A172 (cell line): ENCODE measurements at regions not wholly inside any gene's neighbourhood (a gene's known extent, or its start where the extent isn't known, plus 50 kb on each side); places are given as distances from the start of the nearest gene placed in this dataset.

ENCODE experiments used
- DNase-seq: peaks from one replicate; pipeline ENCODE4 v3.0.0-alpha.2; 2015; ENCODE audit warnings: low spot score

DNA sequence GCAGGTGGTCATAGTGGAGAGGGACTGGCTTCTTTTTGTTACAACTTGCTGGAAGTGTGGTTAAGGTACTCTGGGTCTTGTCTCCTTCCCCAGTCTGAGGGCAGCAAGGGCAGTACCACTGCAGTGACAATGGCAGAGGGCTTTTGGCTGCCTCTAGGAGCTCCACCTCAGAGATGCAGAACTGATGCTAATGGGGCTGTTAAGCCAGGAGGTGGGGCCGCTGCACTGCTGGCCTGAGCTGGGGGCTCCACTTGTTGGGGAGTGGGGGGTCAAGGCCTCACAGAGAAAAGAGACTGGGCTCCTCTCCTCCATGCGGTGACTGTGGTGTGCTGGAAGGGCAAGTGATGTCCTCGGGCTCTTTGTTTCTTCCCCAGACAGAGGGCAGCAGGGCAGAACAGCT, 135.7 kb downstream of the DSEL start:
- no peak for DNase-seq

DNA sequence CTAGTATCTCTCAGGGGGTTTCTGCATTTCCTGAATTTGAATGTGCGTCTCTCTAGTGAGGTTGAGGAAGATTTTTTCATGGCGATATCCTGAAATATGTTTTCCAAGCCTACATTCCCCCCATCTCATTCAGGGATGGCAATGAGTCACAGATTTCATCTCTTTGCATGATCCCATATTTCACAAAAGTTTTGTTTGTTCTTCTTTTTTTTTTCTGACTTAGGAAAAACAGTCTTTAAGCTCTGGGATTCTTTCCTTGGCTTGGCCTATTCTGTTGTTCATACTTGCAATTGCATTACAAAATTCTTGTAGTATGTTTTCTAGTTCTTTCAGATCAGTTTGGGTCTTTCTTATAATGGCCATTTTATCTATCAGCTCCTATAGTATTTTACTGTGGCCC, 136.5 kb downstream of the DSEL start:
- DNase-seq: no peak

DNA sequence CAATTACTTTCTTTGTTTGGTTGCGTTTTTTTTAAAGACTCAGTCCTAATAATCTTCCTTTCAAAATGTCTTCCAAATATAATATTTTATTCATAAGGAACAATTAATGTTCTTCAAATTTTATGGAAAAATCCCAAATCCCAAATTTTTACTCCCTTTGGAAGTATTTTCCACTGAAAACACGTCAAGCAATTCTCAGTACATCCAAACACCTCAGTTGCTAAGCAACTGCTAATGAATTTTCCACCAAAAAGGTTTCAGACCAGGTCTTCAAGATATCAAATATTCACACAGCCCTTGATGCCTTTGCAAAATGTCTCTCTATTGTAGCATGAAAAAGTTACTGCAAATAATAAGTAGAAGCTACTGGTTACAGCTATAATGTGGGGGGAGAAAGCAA, 140.1 kb downstream of the DSEL start:
- no peak for DNase-seq

DNA sequence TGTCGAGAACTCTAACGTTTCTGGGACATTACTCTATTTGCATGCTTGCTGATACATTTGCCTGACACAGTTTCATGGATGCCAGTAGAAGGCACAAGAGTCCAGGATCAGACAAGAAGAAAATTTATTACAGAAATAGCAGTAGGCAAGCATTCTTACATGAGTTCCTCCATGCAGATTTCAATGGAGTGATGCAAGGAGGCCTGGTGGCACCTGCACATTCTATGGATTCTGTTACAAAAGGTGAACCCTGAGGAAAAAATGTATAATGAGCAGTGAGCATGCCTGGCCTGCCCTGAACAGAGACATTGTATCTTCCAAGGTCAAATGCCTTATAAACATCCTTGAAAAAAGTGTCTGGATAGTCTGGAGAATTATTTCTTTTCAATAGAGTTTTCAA, 142.9 kb downstream of the DSEL start:
- no peak for DNase-seq

DNA sequence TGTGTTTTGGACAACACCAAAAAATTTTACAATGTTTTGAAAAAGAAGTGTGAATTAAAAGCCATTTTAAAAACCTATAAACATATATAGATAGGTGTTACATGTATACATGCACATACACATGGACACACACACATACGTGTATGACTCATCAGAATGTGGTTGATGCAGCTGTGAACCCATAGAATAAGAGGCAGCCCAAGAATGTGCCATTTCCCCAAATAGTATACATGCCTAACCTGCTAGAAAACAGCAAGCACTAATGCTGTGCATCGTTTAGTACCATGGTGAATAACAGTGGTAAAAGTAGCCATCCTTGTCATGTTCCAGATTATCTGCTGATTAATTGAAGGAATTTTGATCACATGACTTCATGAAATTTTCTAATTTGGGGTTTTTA, 149.0 kb downstream of the DSEL start:
- no peak for DNase-seq

DNA sequence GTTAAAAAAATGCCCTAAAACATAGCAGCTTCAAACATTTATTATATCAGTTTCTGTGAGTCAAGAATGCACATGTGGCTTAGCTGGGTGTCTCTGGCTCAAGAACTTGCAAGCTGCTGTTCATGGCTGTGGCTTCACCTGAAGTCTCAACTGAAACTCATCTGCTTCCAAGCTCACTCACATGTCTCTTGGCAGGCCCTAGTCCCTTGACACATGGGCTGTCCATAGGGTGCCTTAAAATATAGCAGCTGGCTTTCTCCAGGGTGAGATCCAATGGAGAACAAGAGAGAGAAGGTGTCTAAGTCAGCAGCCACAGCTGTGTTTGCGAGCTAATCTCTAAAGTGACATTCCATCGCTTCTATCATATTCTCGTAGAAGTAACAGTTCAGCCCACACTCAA, 152.8 kb downstream of the DSEL start:
- no peak for DNase-seq

DNA sequence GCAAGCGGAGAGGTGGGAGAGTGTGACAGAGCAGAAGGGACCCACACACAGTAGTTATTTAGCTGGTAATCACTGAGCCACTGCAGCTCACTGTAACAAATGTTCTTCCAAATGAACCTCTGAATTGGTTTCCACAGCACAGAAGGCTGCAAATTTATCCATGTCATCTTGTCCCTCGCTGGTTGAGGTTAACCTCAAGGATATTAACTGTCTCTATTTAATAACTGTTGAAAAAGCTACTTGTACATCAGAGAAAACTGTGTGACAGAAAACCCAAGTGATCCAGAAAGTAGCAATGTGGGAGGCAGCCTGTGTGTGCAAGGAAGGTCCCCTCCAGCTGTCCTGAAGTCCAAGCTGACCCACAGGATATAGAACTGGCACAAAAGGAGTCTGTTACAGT, 153.6 kb downstream of the DSEL start:
- no peak for DNase-seq

DNA sequence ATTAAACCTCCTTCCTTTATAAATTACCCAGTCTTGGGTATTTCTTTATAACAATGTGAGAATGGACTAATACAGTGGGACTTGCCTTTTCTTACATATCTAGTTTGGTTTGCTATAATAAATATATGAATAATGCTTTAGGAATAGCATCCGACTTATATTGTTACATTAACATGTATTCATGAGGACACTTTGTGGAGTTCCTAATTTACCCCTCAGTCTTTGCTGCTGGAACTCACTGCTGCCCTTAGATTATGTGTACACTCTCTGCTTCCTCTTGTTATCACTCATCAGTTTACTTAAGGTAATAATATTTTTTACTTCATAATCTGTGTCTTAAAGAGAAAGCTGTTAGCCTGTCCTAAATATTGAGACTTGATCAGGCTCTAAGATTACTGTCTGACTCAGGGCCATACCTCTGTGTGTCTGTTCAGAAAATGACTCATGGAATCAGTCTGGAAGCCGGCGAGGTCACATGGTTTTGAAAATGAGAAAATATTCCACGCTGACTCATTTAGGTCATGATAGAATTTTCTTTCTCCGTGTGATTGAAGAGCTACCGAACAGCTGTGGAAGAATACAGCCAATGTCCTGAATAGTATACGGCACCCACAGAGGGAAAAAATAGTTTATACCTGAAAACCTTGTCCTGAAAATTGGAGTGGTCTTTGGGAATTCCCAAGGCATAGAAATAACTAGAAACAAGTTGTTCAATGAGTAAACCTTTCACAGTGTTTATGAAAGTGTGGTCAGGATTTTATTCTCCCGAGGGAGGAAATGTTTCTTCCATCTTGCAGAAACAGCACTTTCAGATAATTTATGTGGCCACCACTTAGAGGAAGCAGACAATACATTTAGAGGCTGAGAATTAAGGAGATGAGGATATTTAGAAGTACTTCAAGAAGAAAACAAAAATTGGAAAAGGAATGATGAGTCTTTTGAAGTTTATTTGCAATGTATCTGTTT, 156.4 kb downstream of the DSEL start:
- peak; percentile 70 for DNase-seq

DNA sequence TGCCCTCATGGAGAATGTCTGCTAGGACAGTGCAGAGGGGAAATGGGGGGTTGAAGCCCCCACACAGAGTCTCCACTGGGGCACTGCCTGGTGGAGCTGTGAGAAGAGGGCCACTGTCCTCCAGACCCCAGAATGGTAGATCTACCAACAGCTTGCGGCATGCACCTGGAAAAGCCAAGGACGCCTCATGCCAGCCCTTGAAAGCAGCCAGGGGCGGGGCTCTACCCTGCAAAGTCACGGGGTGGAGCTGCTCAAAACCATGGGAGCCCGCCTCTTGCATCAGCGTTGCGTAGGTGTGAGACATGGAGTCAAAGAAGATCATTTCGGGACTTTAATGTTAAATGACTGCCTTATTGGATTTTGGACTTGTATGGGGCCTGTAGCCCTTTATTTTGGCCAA, 157.6 kb downstream of the DSEL start:
- no peak for DNase-seq

DNA sequence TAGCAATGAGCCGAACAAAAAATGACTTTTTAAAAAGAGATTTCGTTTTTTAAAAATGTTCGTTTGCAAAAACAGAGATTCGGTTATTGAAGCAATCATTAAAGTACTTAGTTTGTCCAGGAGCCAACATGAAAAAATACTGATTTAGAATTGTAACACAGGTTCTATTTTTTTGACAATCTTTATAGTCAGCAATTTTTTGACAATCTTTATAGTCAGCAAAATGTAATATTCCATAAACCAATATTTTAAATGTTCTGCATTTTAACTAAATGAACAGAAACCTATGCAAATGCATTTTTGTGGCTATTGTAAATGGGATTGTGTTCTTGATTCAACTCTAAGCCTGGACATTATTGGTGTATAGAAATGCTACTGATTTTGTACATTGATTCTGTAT, 161.8 kb downstream of the DSEL start:
- no peak for DNase-seq

DNA sequence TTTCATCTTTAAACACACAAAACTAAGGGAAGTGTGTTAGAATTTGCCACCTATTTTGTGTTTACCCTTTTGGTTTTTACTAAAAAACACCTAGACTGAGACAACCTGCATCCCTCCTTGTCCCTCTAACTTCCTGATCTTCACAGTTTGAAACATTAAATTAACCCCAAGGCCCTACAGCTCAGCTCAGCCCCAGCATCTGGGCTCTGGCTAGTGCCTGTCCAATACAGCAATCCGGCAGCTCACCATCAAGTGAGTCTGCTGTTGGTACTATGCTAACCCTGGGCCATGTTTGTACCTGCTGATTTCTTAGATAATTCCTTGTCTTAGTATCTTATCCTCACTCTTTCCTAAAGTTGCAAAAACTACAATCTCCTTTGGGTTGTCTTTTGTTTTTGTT, 162.4 kb downstream of the DSEL start:
- no peak for DNase-seq

DNA sequence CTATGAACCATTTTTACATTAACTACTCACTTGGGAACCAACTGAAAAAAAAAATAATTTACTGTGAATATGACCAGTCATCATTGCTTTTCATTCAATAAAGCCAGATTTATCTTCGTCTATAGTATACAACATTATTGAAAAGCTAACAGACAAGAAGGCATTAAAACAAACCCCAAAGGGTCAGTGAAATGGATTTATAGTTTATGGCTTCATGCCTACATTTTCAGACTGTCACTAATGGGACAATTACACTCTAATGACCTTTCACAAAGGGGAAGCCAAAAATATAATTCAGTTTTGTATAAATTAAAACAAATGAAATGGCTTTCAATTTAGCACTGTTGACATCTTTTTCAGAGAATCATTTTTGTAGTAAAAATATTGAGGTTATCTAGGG, 169.1 kb downstream of the DSEL start:
- no peak for DNase-seq

DNA sequence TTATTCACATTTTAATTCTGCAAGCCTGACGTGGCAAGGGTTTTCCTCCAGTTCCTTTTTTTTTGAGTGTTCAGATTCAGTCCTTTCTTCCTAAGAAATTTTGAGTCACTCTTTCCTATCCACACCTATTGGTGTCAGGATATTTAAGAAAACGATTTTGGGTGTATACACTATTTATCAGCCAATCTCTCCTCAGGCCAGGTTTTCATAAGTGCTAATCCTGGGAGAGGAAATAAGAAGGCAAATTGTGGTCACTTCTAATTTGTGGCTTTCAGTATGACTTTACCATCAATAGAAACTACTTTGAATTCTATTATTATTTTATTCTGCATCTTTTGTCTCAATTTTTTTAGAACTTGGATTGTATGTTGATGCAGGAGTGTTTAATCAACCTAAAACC, 174.4 kb downstream of the DSEL start:
- DNase-seq: no peak

DNA sequence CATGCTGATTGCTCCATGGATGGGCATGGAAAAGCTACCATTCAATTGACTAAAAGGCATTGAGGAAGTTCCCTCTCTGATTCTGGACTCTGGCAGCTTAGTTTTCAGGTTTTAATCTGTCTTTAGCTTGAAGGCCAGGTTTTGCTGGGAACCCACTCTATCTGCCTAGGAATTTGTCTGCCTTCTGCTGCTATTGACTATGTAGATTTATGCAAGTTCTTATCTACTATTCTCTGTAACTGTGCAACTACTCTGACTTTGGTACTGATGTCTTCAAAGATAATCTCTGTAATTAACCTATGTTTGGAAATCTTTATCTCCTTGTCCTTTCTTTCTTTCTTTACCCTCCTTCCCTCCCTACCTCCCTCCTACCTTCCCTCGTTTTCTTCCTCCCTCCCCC, 178.8 kb downstream of the DSEL start:
- no peak for DNase-seq

DNA sequence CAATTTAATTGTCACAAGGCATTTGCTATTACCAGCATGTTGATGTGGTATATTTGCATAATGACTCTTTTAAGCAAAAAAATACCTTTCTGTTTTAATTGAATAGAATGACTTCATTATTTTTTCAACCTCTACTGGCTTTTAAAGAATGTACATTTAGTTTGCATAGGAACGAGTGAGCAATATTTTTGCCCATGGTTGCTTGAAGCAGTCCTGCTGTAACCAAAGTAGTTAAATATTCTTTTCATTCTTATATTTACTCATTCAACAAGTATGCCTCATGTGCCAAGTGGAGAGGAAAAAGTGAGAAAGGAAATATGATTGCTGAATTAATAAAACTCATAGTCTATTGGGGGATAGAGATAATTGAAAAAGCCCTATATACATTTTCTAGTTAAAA, 184.7 kb downstream of the DSEL start:
- no peak for DNase-seq

DNA sequence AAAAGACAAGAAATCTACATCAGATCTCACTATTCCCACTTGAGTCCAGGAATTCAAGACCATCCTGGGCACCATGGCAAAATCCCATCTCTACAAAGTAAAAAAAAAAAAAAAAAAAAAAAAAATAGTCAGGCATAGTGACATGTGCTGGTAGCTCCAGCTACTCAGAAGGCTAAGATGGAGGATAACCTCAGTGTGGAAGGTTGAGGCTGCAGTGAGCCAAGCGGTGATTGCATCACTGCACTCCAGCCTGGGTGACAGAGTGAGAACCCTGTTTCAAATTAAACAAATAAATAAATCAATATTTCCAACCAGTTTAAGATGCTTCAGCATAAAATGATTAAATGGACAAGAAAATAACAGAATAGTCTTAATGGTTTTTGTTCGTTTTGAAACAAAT, 197.4 kb downstream of the DSEL start:
- no peak for DNase-seq

DNA sequence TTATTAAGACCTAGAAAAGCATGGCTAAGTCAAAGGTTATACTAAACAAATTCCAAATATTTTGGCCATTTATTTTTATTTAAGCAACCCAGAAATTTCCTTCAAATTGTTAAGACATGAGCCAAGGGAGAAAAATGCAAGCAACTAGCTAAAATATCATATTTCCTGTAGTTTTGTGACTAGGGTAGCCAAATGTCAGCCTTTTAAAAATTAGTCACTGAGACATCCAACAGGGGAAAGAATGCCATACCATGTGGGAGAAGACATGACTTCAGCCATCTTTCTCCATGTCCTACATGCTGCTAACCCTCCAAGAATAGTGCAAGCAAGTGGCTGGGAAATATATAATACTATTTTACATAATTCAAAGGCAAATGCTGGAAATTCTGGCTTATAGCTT, 197.9 kb downstream of the DSEL start:
- DNase-seq: no peak

DNA sequence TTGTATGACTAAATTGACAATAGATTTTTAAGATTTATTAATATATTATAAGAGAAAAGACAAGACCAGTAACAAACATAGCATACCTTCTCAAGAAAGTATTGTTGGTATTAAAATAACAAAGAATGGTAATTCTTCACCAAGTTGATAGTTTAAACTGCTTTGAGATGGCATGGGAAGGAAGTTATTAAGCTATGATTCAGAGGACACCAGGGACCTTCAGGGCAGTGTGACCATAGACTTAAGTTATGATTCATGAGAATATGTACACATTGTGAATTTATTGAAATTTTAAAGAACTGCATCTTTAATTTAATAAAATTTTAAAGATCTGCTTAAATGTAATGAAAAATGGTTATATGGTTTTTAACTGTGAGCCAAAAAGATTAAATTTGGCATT, 205.7 kb downstream of the DSEL start:
- DNase-seq: peak; percentile 1

DNA sequence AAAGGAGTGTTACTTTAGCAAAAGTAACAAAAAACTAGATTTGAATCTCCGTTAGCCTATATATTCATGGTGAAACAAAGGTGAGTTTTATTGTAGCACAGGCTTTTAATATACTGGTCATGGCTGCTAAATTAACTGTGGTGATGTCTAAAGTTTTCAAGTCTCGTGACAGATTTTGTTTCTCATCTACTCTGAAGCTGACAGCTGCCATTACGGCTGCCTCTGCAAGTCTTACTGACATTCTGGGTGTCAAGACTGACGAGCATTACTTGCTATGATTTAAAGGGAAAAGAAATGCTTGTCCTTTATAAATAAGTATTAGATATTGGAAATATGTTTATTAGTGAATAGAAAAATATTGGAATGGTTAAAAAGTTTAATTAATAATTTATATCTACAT, 207.7 kb downstream of the DSEL start:
- DNase-seq: no peak

DNA sequence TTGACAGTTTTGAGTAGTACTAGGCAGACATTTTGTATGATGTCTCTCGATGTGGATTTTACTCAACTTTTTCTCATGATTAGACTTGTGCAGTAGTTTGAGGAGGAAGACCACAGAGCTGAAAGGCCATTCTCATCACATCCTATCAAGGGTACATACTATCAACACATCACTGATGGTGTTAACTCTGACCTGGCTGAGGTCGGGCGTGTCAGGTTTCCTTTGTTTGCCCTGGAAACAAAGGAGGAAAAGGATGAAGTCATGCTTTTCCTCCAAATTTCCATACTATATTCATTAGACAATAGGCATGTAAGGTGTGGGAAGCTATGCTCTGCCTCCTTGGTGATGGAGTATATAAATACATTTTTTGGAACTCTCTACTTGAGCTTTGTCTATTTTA, 211.1 kb downstream of the DSEL start:
- no peak for DNase-seq

DNA sequence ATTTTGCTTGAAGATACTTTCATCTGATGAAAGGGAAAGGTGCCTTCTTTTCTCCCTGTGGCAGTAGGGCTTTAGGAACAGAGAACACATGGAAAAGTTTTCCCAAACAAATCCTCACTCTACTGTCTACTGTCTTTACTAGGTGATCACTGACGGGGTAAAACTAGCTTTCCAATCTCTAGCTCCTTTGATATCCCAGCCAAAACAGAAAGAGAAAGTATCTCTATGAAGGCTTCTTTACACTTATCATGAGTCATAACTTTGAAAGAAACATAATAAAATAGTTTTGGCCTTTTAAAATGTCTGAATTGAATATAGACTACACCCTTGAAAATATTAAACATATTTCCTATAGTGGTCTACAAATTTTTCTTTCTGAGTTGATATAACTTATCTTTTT, 214.5 kb downstream of the DSEL start:
- peak; percentile 25 for DNase-seq

DNA sequence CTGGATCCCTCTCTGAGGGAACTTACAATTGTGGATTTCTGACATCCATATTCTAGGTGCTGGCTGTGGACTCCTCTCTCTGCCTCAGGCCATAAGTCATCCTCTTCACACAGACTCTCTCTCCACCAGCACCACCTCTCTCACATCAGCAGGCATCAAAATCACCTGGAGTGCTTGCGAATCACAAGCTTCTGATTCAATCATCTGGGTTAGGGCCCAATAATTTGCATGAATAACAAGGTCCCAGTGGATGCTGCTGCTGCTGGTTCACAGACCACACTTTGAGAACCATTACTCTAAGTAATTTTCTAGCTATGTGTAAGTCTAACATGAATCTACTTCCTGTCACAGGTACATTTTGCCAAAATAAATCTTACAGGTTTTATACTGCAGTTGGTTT, 214.9 kb downstream of the DSEL start:
- DNase-seq: no peak

DNA sequence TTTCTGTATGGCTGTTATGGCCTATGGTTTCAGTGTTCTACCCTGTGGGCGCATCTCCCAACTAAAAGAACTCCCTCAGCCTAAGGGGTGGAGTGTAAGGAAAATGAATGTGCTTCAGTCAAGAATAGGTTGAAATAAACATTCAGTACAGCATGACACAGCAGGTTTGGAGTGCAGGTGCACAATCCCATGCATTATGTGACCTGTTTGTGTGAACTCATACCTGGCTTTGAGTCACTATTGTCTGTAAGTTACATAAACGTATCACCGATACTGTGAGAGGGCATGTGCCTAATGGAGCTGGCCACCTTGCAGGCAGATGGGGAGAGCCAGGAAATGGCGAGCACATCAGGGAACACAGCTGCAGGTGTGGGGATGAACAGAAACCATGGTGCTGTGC, 216.0 kb downstream of the DSEL start:
- no peak for DNase-seq

DNA sequence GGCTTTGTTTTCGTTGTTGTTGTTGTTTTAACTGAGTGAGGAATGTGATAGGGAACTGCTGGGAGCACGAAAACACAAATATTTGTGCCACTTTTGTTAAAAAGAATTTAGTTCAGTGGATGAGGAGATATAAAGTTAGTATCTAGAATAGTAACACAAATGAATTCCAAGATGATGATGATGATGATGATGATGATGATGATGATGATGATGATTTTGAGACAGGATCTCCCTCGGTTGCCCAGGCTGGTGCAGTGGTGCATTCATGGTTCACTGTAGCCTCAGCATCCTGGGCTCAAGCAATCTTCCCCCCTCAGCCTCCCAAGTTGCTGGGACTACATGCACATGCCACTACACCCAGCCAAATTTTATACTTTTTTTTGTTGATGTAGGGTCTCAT, 223.7 kb downstream of the DSEL start:
- DNase-seq: no peak
